Activated B cell treated with CpG ODN at 0.5 μM for 24 hours (primary cell): ENCODE measurements at regions not wholly inside any gene's neighbourhood (a gene's known extent, or its start where the extent isn't known, plus 50 kb on each side); places are given as distances from the start of the nearest gene placed in this dataset.
"Not testable (repeated sequence)": the region's sequence is repeated elsewhere in the genome, so short reads cannot be mapped to it uniquely, and the experiment has no call there.

Experiments
- ATAC-seq: fragments of 200-7000 bp; cut with Tn5 transposase; one replicate; pipeline ENCODE4 v1.10.0; 2021; ENCODE audit warnings: low read depth, mild to moderate bottlenecking, moderate library complexity
- CTCF ChIA-PET: fragments of 350-600 bp; sonication (Branson Sonifier 250); formaldehyde crosslinking; loops from one replicate; lab custom pipeline; 2021; ENCODE audit warnings: antibody characterized with exemption; lab: Charles Lee
- POLR2A ChIA-PET: fragments of 350-600 bp; sonication (Branson Sonifier 250); formaldehyde crosslinking; loops from one replicate; lab custom pipeline; 2021; ENCODE audit warnings: antibody characterized with exemption; lab: Charles Lee
- DNase-seq: peaks from one replicate; pipeline ENCODE4 v3.0.0; 2022
- H3K27ac Mint-ChIP-seq: one replicate; pipeline ENCODE4 v1.8.0; 2020; ENCODE audit warnings: mixed read lengths
- H3K27me3 Mint-ChIP-seq: one replicate; pipeline ENCODE4 v1.8.0; 2021; ENCODE audit warnings: mixed read lengths
- H3K36me3 Mint-ChIP-seq: one replicate; pipeline ENCODE4 v1.8.0; 2021; ENCODE audit warnings: low read depth, mixed read lengths
- H3K4me1 Mint-ChIP-seq: one replicate; pipeline ENCODE4 v1.8.0; 2021; ENCODE audit warnings: mixed read lengths
- H3K4me3 Mint-ChIP-seq: one replicate; pipeline ENCODE4 v1.8.0; 2020; ENCODE audit warnings: mild to moderate bottlenecking, mixed read lengths
- H3K9me3 Mint-ChIP-seq: one replicate; pipeline ENCODE4 v1.8.0; 2020; ENCODE audit warnings: mixed read lengths
- CTCF ChIP-seq: fragments of 200-600 bp; IDR thresholded peaks from one replicate; pipeline ENCODE4 v1.8.0; 2022; ENCODE audit warnings: antibody characterized with exemption, mild to moderate bottlenecking
- intact Hi-C: fragments of 100-400 bp; cut with micrococcal nuclease; formaldehyde crosslinking; loops from one replicate; pipeline ENCODE4 v1.15.1; 2024

DNA sequence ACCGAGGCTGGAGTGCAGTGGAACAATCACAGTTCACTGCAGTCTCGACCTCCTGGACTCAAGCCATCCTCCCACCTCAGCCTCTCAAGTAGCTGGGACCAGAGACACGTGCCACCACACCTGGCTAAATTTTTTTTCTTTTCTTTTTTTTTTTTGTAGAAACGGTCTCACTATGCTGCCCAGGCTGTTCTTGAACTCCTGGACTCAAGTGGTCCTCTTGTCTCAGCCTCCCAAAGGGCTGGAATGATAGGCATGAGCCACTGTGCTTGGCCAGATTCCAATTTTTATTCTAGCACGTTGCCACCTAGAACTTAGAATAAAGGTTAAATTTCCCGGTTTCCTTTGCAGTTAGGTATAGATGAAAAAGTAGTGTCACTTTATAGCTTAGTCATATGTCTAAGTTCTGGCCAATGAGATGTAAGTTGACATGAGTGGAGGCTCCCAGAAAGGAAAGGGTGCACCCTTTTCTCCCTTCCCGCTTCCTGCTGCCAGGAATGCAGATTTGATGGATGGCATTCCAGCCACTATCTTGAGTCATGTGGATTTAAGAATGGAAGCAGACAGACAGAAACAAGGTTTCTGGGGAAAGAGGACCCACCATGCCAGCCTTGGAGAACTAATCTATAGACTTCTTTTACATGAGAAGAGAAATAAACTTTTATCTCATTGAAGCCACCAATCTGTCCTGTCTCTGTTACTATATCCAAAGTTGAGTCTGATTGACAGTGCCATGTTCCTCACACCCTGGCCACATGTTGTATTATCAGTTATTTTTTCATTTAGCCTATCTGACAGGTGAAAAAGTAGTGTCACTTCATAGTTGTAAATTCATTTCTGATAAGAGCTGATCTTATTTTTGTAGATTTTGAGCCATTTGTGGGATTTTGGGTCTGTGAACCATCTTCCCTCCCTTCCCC lies 60.6 kb upstream of the NCOA3 start:
- intact Hi-C loops: loop anchor here (1.0 kb wide), 2 partner anchors 11 to 27 kb away; no protein-coding TSS in a partner anchor
- Mint-ChIP-seq H3K4me3 (no peak overlapping the region), H3K27ac (peak overlapping the region; percentile 71), H3K9me3 (no peaks in the 10 kb centered on the region), H3K4me1 (peaks cover 32% of the 10 kb centered on the region), H3K36me3 (no peaks in the 10 kb centered on the region), H3K27me3 (no peaks in the 10 kb centered on the region)
- TF ChIP-seq CTCF: no peak
- ChIA-PET POLR2A (interaction anchor here (0.6 to 9.1 kb wide), 8 partner anchors 9 to 61 kb away, joined by 3 to 203 read pairs (median 6); partner anchors contain the start of gene NCOA3), CTCF (no interaction called here)
- DNase-seq (no peak), ATAC-seq (no peak)

GRCh38 chr20:47441774-47442150 lies 59.9 kb upstream of the NCOA3 start:
- intact Hi-C loops: no loop called here
- Mint-ChIP-seq H3K27ac (peak overlapping the region; percentile 71), H3K27me3 (no peaks in the 10 kb centered on the region), H3K9me3 (no peaks in the 10 kb centered on the region), H3K36me3 (no peaks in the 10 kb centered on the region), H3K4me3 (no peak overlapping the region), H3K4me1 (peaks cover 32% of the 10 kb centered on the region)
- DNase-seq: no peak
- POLR2A ChIA-PET: interaction anchor here (0.6 to 9.1 kb wide), 5 partner anchors 8 to 32 kb away, joined by 3 to 203 read pairs (median 6); no protein-coding TSS in a partner anchor
- no peak for TF ChIP-seq CTCF
- no peak for ATAC-seq
- CTCF ChIA-PET: no interaction called here

GRCh38 chr20:47443060-47443459 lies 58.6 kb upstream of the NCOA3 start:
- POLR2A ChIA-PET: interaction anchor here (0.5 to 1.0 kb wide), 6 partner anchors 10 to 59 kb away, joined by 3 to 5 read pairs (median 4); no protein-coding TSS in a partner anchor
- intact Hi-C loops, H3K9me3 Mint-ChIP-seq, CTCF ChIA-PET, ATAC-seq, DNase-seq, H3K27ac Mint-ChIP-seq, H3K36me3 Mint-ChIP-seq, H3K4me3 Mint-ChIP-seq, H3K27me3 Mint-ChIP-seq: not testable (repeated sequence)
- peaks cover 24% of the 10 kb centered on the region for H3K4me1 Mint-ChIP-seq

DNA sequence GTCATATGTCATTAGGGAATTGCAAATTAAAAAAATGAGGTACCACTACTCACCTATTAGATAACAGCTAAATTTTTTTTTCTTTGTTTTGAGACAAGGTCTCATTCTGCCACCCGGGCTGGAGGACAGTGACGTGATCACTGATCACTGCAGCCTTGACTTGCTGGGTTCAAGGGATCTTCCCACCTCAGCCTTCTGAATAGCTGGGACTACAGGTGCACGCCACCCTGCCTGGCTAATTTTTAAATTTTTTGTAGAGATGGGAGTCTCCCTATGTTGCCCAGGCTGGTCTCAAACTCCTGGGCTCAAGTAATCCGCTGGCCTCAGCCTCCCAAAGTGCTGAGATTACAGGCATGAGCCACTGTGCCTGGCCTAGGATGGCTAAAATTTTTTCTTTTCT lies 57.1 kb upstream of the NCOA3 start:
- ATAC-seq (no peak), DNase-seq (no peak)
- POLR2A ChIA-PET: interaction anchor here (0.6 to 1.0 kb wide), 4 partner anchors 8 to 56 kb away, joined by 3 to 12 read pairs (median 4); no protein-coding TSS in a partner anchor
- no peak for TF ChIP-seq CTCF
- peaks cover 11% of the 10 kb centered on the region for H3K4me1 Mint-ChIP-seq
- intact Hi-C loops: no loop called here
- no peak overlapping the region for H3K4me3 Mint-ChIP-seq
- CTCF ChIA-PET: no interaction called here
- no peaks in the 10 kb centered on the region for H3K36me3 Mint-ChIP-seq
- no peaks in the 10 kb centered on the region for H3K9me3 Mint-ChIP-seq
- no peak overlapping the region for H3K27ac Mint-ChIP-seq
- H3K27me3 Mint-ChIP-seq: no peaks in the 10 kb centered on the region

DNA sequence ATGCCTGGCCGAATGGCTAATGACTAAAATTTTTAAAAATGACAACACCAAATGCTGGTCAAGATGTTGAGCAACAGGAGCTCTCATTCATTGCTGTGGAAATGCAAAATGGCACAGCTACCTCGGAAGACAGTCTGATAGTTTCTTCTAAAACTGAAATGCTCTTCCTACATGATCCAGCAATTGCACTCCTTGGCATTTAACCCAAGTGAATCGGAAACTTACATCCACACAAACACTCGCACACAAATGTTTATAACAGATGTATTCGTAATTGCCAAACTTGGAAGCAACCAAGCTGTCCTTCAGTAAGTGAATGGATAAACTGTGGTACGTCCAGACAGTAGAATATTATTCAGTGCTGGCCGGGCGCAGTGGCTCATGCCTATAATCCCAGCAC lies 56.4 kb upstream of the NCOA3 start:
- intact Hi-C loops: no loop called here
- no peak for TF ChIP-seq CTCF
- Mint-ChIP-seq H3K27me3 (no peaks in the 10 kb centered on the region), H3K27ac (no peak overlapping the region), H3K4me3 (no peak overlapping the region), H3K36me3 (no peaks in the 10 kb centered on the region), H3K4me1 (peaks cover 7% of the 10 kb centered on the region), H3K9me3 (no peaks in the 10 kb centered on the region)
- no peak for DNase-seq
- CTCF ChIA-PET: no interaction called here
- no peak for ATAC-seq
- POLR2A ChIA-PET: interaction anchor here (0.6 to 1.0 kb wide), 4 partner anchors 11 to 216 kb away, joined by 3 to 6 read pairs (median 3); no protein-coding TSS in a partner anchor

DNA sequence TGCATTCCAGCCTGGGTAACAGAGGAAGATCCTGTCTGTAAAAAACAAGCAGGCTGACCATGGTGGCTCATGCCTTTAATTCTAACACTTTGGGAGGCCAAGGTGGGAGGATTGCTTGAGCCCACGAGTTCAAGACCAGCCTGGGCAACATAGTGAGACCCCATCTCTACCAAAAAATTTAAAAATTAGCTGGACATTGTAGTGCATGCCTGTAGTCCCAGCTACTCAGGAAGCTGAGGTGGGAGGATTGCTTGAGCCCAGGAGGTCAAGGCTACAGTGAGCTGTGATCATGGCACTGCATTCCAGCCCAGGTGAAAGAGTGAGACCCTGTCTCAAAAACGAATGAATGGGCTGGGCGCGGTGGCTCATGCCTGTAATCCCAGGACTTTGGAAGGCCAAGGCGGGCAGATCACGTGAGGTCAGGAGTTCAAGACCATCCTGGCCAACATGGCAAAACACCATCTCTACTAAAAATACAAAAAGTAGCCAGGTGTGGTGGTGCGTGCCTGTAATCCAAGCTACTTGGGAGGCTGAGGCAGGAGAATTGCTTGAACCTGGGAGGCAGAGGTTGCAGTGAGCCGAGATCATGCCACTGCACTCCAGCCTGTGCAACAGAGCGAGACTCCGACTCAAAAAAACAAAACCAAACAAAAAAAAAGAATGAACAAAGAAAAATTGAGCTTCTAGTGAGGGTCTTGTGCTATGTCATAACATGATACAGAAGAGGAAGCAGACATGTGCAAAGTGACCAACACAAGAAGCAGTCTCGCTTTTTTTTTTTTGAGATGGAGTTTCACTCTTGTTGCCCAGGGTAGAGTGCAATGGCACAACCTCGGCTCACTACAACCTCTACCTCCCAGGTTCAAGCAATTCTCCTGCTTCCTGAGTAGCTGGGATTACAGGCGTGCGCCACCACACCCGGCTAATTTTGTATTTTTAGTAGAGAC lies 54.1 kb upstream of the NCOA3 start:
- CTCF ChIA-PET: interaction anchor here (0.6 to 1.6 kb wide), 2 partner anchors 64 to 152 kb away, joined by 3 to 4 read pairs; no protein-coding TSS in a partner anchor

More for the DNA sequence above, 54.1 kb upstream of the NCOA3 start:
- H3K27me3 Mint-ChIP-seq, H3K36me3 Mint-ChIP-seq, ATAC-seq, intact Hi-C loops, H3K9me3 Mint-ChIP-seq, DNase-seq, H3K27ac Mint-ChIP-seq, H3K4me3 Mint-ChIP-seq: not testable (repeated sequence)
- POLR2A ChIA-PET: interaction anchor here (0.6 to 1.2 kb wide), 4 partner anchors 26 to 54 kb away, joined by 3 to 4 read pairs (median 3); partner anchors contain the start of gene NCOA3
- peaks cover 20% of the 10 kb centered on the region for H3K4me1 Mint-ChIP-seq
